AG20443 (cell line): ENCODE measurements at regions not wholly inside any gene's neighbourhood (a gene's known extent, or its start where the extent isn't known, plus 50 kb on each side); places are given as distances from the start of the nearest gene placed in this dataset.

Experiments
- DNase-seq: peaks from one replicate; pipeline ENCODE4 v3.0.0; 2012; ENCODE audit warnings: low spot score, mixed read lengths

- no peak for DNase-seq
These were observed 176.7 kb downstream of the ST6GAL2 start for GRCh38 chr2:106709229-106709628.

- no peak for DNase-seq
These were observed 166.7 kb downstream of the ST6GAL2 start for GRCh38 chr2:106719222-106719621.

- DNase-seq = no peak
These were observed 165.9 kb downstream of the ST6GAL2 start for GRCh38 chr2:106720026-106720425.

GRCh38 chr2:106724301-106724794, 161.6 kb downstream of the ST6GAL2 start:
- no peak for DNase-seq

GRCh38 chr2:106734165-106734564, 151.8 kb downstream of the ST6GAL2 start:
- DNase-seq = no peak

GRCh38 chr2:106735807-106736206, 150.2 kb downstream of the ST6GAL2 start:
- DNase-seq = no peak

GRCh38 chr2:106736221-106736620, 149.7 kb downstream of the ST6GAL2 start:
- no peak for DNase-seq

GRCh38 chr2:106745468-106745867, 140.5 kb downstream of the ST6GAL2 start:
- no peak for DNase-seq

GRCh38 chr2:106749823-106750222, 136.1 kb downstream of the ST6GAL2 start:
- no peak for DNase-seq
